GM06990 (cell line): ENCODE measurements at regions not wholly inside any gene's neighbourhood (a gene's known extent, or its start where the extent isn't known, plus 50 kb on each side); places are given as distances from the start of the nearest gene placed in this dataset.
A peak's percentile ranks its signal among the peaks of the same experiment; 100 is the strongest.
"Not testable (repeated sequence)": the region's sequence is repeated elsewhere in the genome, so short reads cannot be mapped to it uniquely, and the experiment has no call there.

Source experiments
- DNase-seq: peaks from one replicate; pipeline ENCODE4 v3.0.0-alpha.2; 2011; ENCODE audit not compliant: insufficient read length; ENCODE audit errors: extremely low read depth
- H3K27me3 ChIP-seq: replicated peaks from 2 replicates; pipeline ENCODE4 v1.6.0; 2011; ENCODE audit warnings: low read length; ENCODE audit not compliant: control insufficient read depth, insufficient read depth
- H3K36me3 ChIP-seq: 2 replicates; pipeline ENCODE4 v1.5.1; 2011; ENCODE audit warnings: low read length; ENCODE audit not compliant: control insufficient read depth, insufficient read depth
- H3K4me3 ChIP-seq: replicated peaks from 2 replicates; pipeline ENCODE4 v1.5.1; 2011; ENCODE audit warnings: low read depth, mild to moderate bottlenecking, control low read depth, low read length
- TF ChIP-seq, protein P1 (sequence below): IDR thresholded peaks from 2 replicates; pipeline ENCODE4 v1.5.1; 2011; ENCODE audit warnings: low read length, control low read depth, mild to moderate bottlenecking, inconsistent platforms; ENCODE audit not compliant: insufficient read depth, poor library complexity, severe bottlenecking

- DNase-seq: no peak
- TF ChIP-seq, protein P1, sequence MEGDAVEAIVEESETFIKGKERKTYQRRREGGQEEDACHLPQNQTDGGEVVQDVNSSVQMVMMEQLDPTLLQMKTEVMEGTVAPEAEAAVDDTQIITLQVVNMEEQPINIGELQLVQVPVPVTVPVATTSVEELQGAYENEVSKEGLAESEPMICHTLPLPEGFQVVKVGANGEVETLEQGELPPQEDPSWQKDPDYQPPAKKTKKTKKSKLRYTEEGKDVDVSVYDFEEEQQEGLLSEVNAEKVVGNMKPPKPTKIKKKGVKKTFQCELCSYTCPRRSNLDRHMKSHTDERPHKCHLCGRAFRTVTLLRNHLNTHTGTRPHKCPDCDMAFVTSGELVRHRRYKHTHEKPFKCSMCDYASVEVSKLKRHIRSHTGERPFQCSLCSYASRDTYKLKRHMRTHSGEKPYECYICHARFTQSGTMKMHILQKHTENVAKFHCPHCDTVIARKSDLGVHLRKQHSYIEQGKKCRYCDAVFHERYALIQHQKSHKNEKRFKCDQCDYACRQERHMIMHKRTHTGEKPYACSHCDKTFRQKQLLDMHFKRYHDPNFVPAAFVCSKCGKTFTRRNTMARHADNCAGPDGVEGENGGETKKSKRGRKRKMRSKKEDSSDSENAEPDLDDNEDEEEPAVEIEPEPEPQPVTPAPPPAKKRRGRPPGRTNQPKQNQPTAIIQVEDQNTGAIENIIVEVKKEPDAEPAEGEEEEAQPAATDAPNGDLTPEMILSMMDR: no peak
- H3K27me3 ChIP-seq: no peaks in the 10 kb centered on the region; the same call in 1 of the 2 replicates
- no peak overlapping the region for H3K4me3 ChIP-seq
- no peaks in the 10 kb centered on the region for H3K36me3 ChIP-seq
These were observed 123.2 kb upstream of the TBC1D5 start for GRCh38 chr3:17865631-17866030.

- DNase-seq: no peak
- no peak overlapping the region for H3K4me3 ChIP-seq
- no peaks in the 10 kb centered on the region for H3K36me3 ChIP-seq
- H3K27me3 ChIP-seq: no peaks in the 10 kb centered on the region
- TF ChIP-seq, protein P1: no peak
These were observed 119.0 kb upstream of the TBC1D5 start for GRCh38 chr3:17861476-17861875.

DNA sequence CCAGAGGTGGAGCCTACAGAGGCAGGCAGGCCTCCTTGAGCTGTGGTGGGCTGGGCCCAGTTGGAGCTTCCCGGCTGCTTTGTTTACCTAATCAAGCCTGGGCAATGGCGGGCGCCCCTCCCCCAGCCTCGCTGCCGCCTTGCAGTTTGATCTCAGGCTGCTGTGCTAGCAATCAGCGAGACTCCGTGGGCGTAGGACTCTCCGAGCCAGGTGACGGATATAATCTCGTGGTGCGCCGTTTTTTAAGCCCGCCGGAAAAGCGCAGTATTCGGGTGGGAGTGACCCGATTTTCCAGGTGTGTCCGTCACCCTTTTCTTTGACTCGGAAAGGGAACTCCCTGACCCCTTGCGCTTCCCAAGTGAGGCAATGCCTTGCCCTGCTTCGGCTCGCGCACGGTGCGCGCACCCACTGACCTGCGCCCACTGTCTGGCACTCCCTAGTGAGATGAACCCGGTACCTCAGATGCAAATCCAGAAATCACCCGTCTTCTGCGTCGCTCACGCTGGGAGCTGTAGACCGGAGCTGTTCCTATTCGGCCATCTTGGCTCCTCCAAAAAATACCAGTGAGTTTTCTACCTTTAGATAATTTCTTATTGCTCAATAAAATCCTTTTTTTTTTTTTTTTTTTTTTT, 118.5 kb upstream of the TBC1D5 start:
- not testable (repeated sequence) for H3K4me3 ChIP-seq, H3K27me3 ChIP-seq, H3K36me3 ChIP-seq, DNase-seq

GRCh38 chr3:17852217-17852616, 109.8 kb upstream of the TBC1D5 start:
- no peaks in the 10 kb centered on the region for H3K36me3 ChIP-seq
- no peaks in the 10 kb centered on the region for H3K27me3 ChIP-seq
- DNase-seq: peak; percentile 8
- TF ChIP-seq, protein P1: no peak
- no peak overlapping the region for H3K4me3 ChIP-seq

DNA sequence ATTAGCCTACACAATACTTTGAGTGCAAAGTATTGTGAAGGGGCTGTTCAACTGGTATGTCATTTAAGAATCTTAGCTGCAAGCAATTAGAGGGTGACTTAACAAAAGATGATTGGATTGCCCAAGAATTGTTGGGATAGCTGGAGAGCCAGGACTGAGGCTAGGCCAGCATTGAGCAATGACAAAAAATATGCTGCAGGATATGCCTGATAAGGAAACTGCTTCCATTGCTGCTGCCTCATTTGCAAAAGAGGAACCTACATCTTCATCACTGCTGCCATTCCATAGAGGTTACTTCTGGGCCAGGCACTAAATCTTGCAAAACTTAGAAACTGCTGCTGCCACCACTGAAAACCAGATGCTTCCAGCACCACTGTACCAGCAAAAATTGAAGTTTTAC, 108.0 kb upstream of the TBC1D5 start:
- Histone ChIP-seq H3K36me3 (no peaks in the 10 kb centered on the region), H3K27me3 (no peaks in the 10 kb centered on the region), H3K4me3 (no peak overlapping the region)
- no peak for DNase-seq
- TF ChIP-seq, protein P1: no peak

- Histone ChIP-seq H3K4me3 (no peak overlapping the region), H3K27me3 (no peaks in the 10 kb centered on the region), H3K36me3 (no peaks in the 10 kb centered on the region)
- TF ChIP-seq, protein P1: no peak
- DNase-seq: no peak
These were observed 105.7 kb upstream of the TBC1D5 start for GRCh38 chr3:17848102-17848501.
